WTC11 (cell line): ENCODE measurements at regions not wholly inside any gene's neighbourhood (a gene's known extent, or its start where the extent isn't known, plus 50 kb on each side); places are given as distances from the start of the nearest gene placed in this dataset.

Experiments used
- ATAC-seq: fragments of 200-7000 bp; cut with Tn5 transposase; 2 replicates; pipeline ENCODE4 v1.10.0; 2021; ENCODE audit warnings: mild to moderate bottlenecking, moderate library complexity
- CTCF ChIA-PET: fragments of 300-600 bp; sonication (Branson Sonifier 250); formaldehyde crosslinking; loops from one replicate; lab custom pipeline; 2021; ENCODE audit warnings: antibody characterized with exemption; lab: Charles Lee
- POLR2A ChIA-PET: fragments of 350-600 bp; sonication (Branson Sonifier 250); formaldehyde crosslinking; loops from one replicate; lab custom pipeline; 2021; ENCODE audit warnings: antibody characterized with exemption; lab: Charles Lee
- DNase-seq: peaks from one replicate; pipeline ENCODE4 v3.0.0; 2021; ENCODE audit warnings: low spot score
- H3K27ac Mint-ChIP-seq: 2 replicates; pipeline ENCODE4 v1.8.0; 2021; ENCODE audit warnings: mixed read lengths
- H3K27me3 Mint-ChIP-seq: 2 replicates; pipeline ENCODE4 v1.8.0; 2021; ENCODE audit warnings: low read depth, mild to moderate bottlenecking, moderate library complexity, mixed read lengths
- H3K36me3 Mint-ChIP-seq: 2 replicates; pipeline ENCODE4 v1.8.0; 2021; ENCODE audit warnings: mixed read lengths
- H3K4me1 Mint-ChIP-seq: 2 replicates; pipeline ENCODE4 v1.8.0; 2022; ENCODE audit warnings: mixed read lengths
- H3K4me3 Mint-ChIP-seq: 2 replicates; pipeline ENCODE4 v1.8.0; 2021; ENCODE audit warnings: mild to moderate bottlenecking, moderate library complexity, mixed read lengths
- H3K9me3 Mint-ChIP-seq: 2 replicates; pipeline ENCODE4 v1.8.0; 2021; ENCODE audit warnings: mixed read lengths
- AFF4 ChIP-seq: sonication (generic); formaldehyde crosslinking; IDR thresholded peaks from 2 replicates; pipeline ENCODE4 v1.8.1; 2023; ENCODE audit warnings: mild to moderate bottlenecking, missing genetic modification reagents, borderline replicate concordance
- ATF2 ChIP-seq: sonication (generic); formaldehyde crosslinking; IDR thresholded peaks from 2 replicates; pipeline ENCODE4 v1.8.1; 2022; ENCODE audit warnings: low read depth, missing genetic modification reagents, borderline replicate concordance
- CREB1 ChIP-seq: sonication (generic); formaldehyde crosslinking; IDR thresholded peaks from 2 replicates; pipeline ENCODE4 v1.8.0; 2023; ENCODE audit warnings: mild to moderate bottlenecking, missing genetic modification reagents
- E2F1 ChIP-seq: sonication (generic); formaldehyde crosslinking; IDR thresholded peaks from 2 replicates; pipeline ENCODE4 v1.8.0; 2022; ENCODE audit warnings: mild to moderate bottlenecking, missing genetic modification reagents
- ELF4 ChIP-seq: sonication (generic); formaldehyde crosslinking; IDR thresholded peaks from 2 replicates; pipeline ENCODE4 v1.8.1; 2022; ENCODE audit warnings: low read depth, mild to moderate bottlenecking, moderate library complexity, missing genetic modification reagents
- ETV6 ChIP-seq: sonication (generic); formaldehyde crosslinking; IDR thresholded peaks from 2 replicates; pipeline ENCODE4 v1.8.1; 2022; ENCODE audit warnings: mild to moderate bottlenecking, missing genetic modification reagents
- FOXJ3 ChIP-seq: sonication (generic); formaldehyde crosslinking; IDR thresholded peaks from 2 replicates; pipeline ENCODE4 v1.9.0; 2021; ENCODE audit warnings: missing genetic modification reagents, mild to moderate bottlenecking, borderline replicate concordance
- FOXP1 ChIP-seq: sonication (generic); formaldehyde crosslinking; IDR thresholded peaks from 2 replicates; pipeline ENCODE4 v1.8.0; 2022; ENCODE audit warnings: missing genetic modification reagents, mild to moderate bottlenecking, moderate library complexity, borderline replicate concordance
- MAX ChIP-seq: sonication (generic); formaldehyde crosslinking; IDR thresholded peaks from 2 replicates; pipeline ENCODE4 v1.8.0; 2022; ENCODE audit warnings: mild to moderate bottlenecking, missing genetic modification reagents
- NFATC4 ChIP-seq: fragments of 250-450 bp; sonication (Bioruptor Pico); IDR thresholded peaks from 2 replicates; pipeline ENCODE4 v1.9.0; 2021; ENCODE audit warnings: mild to moderate bottlenecking
- NR1H2 ChIP-seq: sonication (generic); formaldehyde crosslinking; IDR thresholded peaks from 2 replicates; pipeline ENCODE4 v1.9.0; 2021; ENCODE audit warnings: mild to moderate bottlenecking, moderate library complexity, missing genetic modification reagents
- PREB ChIP-seq: sonication (generic); formaldehyde crosslinking; IDR thresholded peaks from 2 replicates; pipeline ENCODE4 v1.8.1; 2022; ENCODE audit warnings: mild to moderate bottlenecking, missing genetic modification reagents, moderate library complexity, borderline replicate concordance
- RORB ChIP-seq: fragments of 250-450 bp; sonication (Bioruptor Pico); IDR thresholded peaks from 2 replicates; pipeline ENCODE4 v1.9.0; 2021; ENCODE audit warnings: mild to moderate bottlenecking
- SMAD3 ChIP-seq: sonication (generic); formaldehyde crosslinking; IDR thresholded peaks from 2 replicates; pipeline ENCODE4 v1.8.0; 2022; ENCODE audit warnings: missing genetic modification reagents, mild to moderate bottlenecking, borderline replicate concordance
- SOX15 ChIP-seq: fragments of 250-450 bp; sonication (Bioruptor Pico); IDR thresholded peaks from 2 replicates; pipeline ENCODE4 v1.9.0; 2021; ENCODE audit warnings: mild to moderate bottlenecking
- SP1 ChIP-seq: sonication (generic); formaldehyde crosslinking; conservative IDR thresholded peaks from 2 replicates; pipeline ENCODE4 v1.8.1; 2022; ENCODE audit warnings: missing genetic modification reagents
- USF2 ChIP-seq: sonication (generic); formaldehyde crosslinking; IDR thresholded peaks from 2 replicates; pipeline ENCODE4 v1.8.1; 2023; ENCODE audit warnings: mild to moderate bottlenecking, missing genetic modification reagents, moderate library complexity
- ZBTB21 ChIP-seq: sonication (generic); formaldehyde crosslinking; IDR thresholded peaks from 2 replicates; pipeline ENCODE4 v1.8.1; 2023; ENCODE audit warnings: mild to moderate bottlenecking, missing genetic modification reagents, borderline replicate concordance
- ZSCAN18 ChIP-seq: fragments of 250-450 bp; sonication (Bioruptor Pico); IDR thresholded peaks from 2 replicates; pipeline ENCODE4 v2.1.2; 2022; ENCODE audit warnings: mild to moderate bottlenecking, moderate library complexity
- TF ChIP-seq, protein P1 (sequence below): sonication (generic); formaldehyde crosslinking; conservative IDR thresholded peaks from 2 replicates; pipeline ENCODE4 v1.8.1; 2022; ENCODE audit warnings: mild to moderate bottlenecking, missing genetic modification reagents

GRCh38 chr4:56273391-56273790 lies 113.9 kb downstream of the AASDH start:
- peaks cover 3% of the 10 kb centered on the region; the same call in 1 of the 2 replicates for H3K4me1 Mint-ChIP-seq
- H3K36me3 Mint-ChIP-seq, result no peaks in the 10 kb centered on the region
- CTCF ChIA-PET, result no interaction called here
- H3K9me3 Mint-ChIP-seq, result no peaks in the 10 kb centered on the region
- no peaks in the 10 kb centered on the region for H3K27me3 Mint-ChIP-seq
- no peak overlapping the region for H3K4me3 Mint-ChIP-seq
- POLR2A ChIA-PET, result no interaction called here
- TF ChIP-seq RORB (no peak), ETV6 (CRISPR knock-in tag) (no peak), CREB1 (CRISPR knock-in tag) (no peak), NFATC4 (CRISPR knock-in tag) (no peak), FOXP1 (CRISPR knock-in tag) (no peak), FOXJ3 (no peak), SOX15 (CRISPR knock-in tag) (no peak), ELF4 (no peak), MAX (CRISPR knock-in tag) (no peak), AFF4 (CRISPR knock-in tag) (no peak)
- H3K27ac Mint-ChIP-seq, result no peak overlapping the region
- no peak for DNase-seq
- ATAC-seq, result no peak

- Mint-ChIP-seq H3K4me1 (peaks cover 3% of the 10 kb centered on the region; the same call in 1 of the 2 replicates), H3K27ac (no peak overlapping the region), H3K4me3 (no peak overlapping the region), H3K27me3 (no peaks in the 10 kb centered on the region), H3K36me3 (no peaks in the 10 kb centered on the region), H3K9me3 (no peaks in the 10 kb centered on the region)
- TF ChIP-seq, protein P1, sequence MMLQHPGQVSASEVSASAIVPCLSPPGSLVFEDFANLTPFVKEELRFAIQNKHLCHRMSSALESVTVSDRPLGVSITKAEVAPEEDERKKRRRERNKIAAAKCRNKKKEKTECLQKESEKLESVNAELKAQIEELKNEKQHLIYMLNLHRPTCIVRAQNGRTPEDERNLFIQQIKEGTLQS (CRISPR knock-in tag), result no peak
- TF ChIP-seq SMAD3 (CRISPR knock-in tag) (no peak), USF2 (CRISPR knock-in tag) (no peak), E2F1 (CRISPR knock-in tag) (no peak), SP1 (CRISPR knock-in tag) (no peak)
- POLR2A ChIA-PET, result no interaction called here
- CTCF ChIA-PET, result no interaction called here
- ATAC-seq (no peak), DNase-seq (no peak)
These were observed 114.4 kb downstream of the AASDH start for GRCh38 chr4:56272927-56273326.

DNA sequence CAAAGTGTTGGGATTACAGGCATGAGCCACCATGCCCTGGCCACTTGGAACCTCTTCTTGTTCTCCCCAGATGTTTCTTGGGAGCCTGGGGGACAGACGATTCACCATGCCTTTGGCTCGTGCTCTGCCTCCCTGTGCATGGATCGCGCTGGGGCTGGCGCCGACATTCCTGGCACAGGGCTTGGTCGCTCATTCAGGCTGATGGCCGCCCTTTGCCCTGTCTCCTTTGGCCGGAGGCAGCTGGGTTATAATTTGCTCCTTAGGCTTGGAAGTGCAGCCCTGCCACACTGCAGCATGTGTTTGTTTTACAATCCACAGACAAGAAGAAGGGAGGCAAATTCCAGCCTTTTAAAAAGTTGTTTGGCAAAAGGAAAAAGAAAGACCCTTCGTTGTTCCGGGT lies 115.3 kb downstream of the AASDH start:
- no peak for DNase-seq
- ATAC-seq, result no peak
- ChIA-PET POLR2A (no interaction called here), CTCF (no interaction called here)
- no peaks in the 10 kb centered on the region for H3K27me3 Mint-ChIP-seq
- H3K4me3 Mint-ChIP-seq, result no peak overlapping the region
- no peaks in the 10 kb centered on the region for H3K36me3 Mint-ChIP-seq
- H3K4me1 Mint-ChIP-seq, result peaks cover 3% of the 10 kb centered on the region; the same call in 1 of the 2 replicates
- no peaks in the 10 kb centered on the region for H3K9me3 Mint-ChIP-seq
- no peak overlapping the region for H3K27ac Mint-ChIP-seq
- TF ChIP-seq ETV6 (CRISPR knock-in tag) (no peak), E2F1 (CRISPR knock-in tag) (no peak), NR1H2 (CRISPR knock-in tag) (no peak), ATF2 (CRISPR knock-in tag) (no peak), ZBTB21 (CRISPR knock-in tag) (no peak), PREB (CRISPR knock-in tag) (no peak), ZSCAN18 (CRISPR knock-in tag) (no peak)
